B cell (primary cell): ENCODE measurements at regions not wholly inside any gene's neighbourhood (a gene's known extent, or its start where the extent isn't known, plus 50 kb on each side); places are given as distances from the start of the nearest gene placed in this dataset.

Experiments used
- ATAC-seq: fragments of 200-7000 bp; cut with Tn5 transposase; one replicate; pipeline ENCODE4 v1.10.0; 2021; ENCODE audit warnings: low read depth, mild to moderate bottlenecking, moderate number of reproducible peaks, moderate library complexity
- CTCF ChIA-PET: fragments of 350-600 bp; sonication (Branson Sonifier 250); formaldehyde crosslinking; loops from one replicate; lab custom pipeline; 2021; ENCODE audit warnings: antibody characterized with exemption, inconsistent platforms; lab: Charles Lee
- POLR2A ChIA-PET: fragments of 350-600 bp; sonication (Branson Sonifier 250); formaldehyde crosslinking; loops from one replicate; lab custom pipeline; 2021; ENCODE audit warnings: antibody characterized with exemption; lab: Charles Lee
- DNase-seq: peaks from one replicate; pipeline ENCODE4 v3.0.0; 2013
- H2AFZ ChIP-seq: 2 replicates; pipeline ENCODE4 v1.6.1; 2012; ENCODE audit warnings: mild to moderate bottlenecking, low read depth, low read length; ENCODE audit not compliant: insufficient read depth, poor library complexity, severe bottlenecking
- H3K27ac ChIP-seq, 2 donors: 1 replicate in 1 of 2; 2 replicates in 1 of 2; pipeline ENCODE4 v1.5.1; 2012 to 2013; ENCODE audit warnings: low read length in 2 of 2, mild to moderate bottlenecking in 2 of 2, moderate library complexity in 1 of 2
- H3K27me3 ChIP-seq, 4 experiments: fragments of 200-600 bp in 1 of 4; sonication (generic) in 1 of 4; replicated peaks in 1 of 4; 1 replicate in 2 of 4; 2 replicates in 2 of 4; pipeline versions ENCODE4 v1.6.1 to v1.7.0; 2013 to 2016; ENCODE audit warnings: low read length in 3 of 4, mild to moderate bottlenecking in 2 of 4, mixed read lengths in 1 of 4, moderate library complexity in 1 of 4; ENCODE audit not compliant: insufficient read depth in 4 of 4, control insufficient read depth in 3 of 4; ENCODE audit errors: control extremely low read depth in 1 of 4
- H3K36me3 ChIP-seq, 2 experiments: replicated peaks in 1 of 2; 1 replicate in 1 of 2; 2 replicates in 1 of 2; pipeline versions ENCODE4 v1.6.1 to v1.7.1; 2013; ENCODE audit warnings: low read length in 1 of 2; ENCODE audit not compliant: insufficient read depth in 2 of 2, control insufficient read depth in 1 of 2; ENCODE audit errors: control extremely low read depth in 1 of 2, extremely low read depth in 1 of 2
- H3K4me1 ChIP-seq, 2 donors: fragments of 200-600 bp in 1 of 2; sonication (generic) in 1 of 2; 1 replicate in 1 of 2; 2 replicates in 1 of 2; pipeline versions ENCODE4 v1.5.1 to v1.6.1; 2013 to 2017; ENCODE audit warnings: low read length in 2 of 2; ENCODE audit not compliant: control insufficient read depth in 2 of 2, insufficient read depth in 2 of 2
- H3K4me2 ChIP-seq: replicated peaks from 2 replicates; pipeline ENCODE3; 2012; ENCODE audit warnings: mild to moderate bottlenecking, low read depth, low read length; ENCODE audit not compliant: poor library complexity, severe bottlenecking
- H3K4me3 ChIP-seq, 5 experiments: fragments of 200-600 bp in 1 of 5; sonication (generic) in 1 of 5; 1 replicate in 3 of 5; 2 replicates in 2 of 5; pipeline versions ENCODE4 v1.5.1 to v1.7.0; 2011 to 2016; ENCODE audit warnings: low read length in 4 of 5, mild to moderate bottlenecking in 4 of 5, low read depth in 2 of 5, control low read depth in 1 of 5, moderate library complexity in 1 of 5; ENCODE audit not compliant: insufficient read depth in 1 of 5; ENCODE audit errors: control extremely low read depth in 1 of 5, extremely low read depth in 1 of 5
- H3K79me2 ChIP-seq: fragments of 200-600 bp; sonication (generic); one replicate; pipeline ENCODE4 v1.6.0; 2016; ENCODE audit warnings: low read length; ENCODE audit not compliant: control insufficient read depth, insufficient read depth
- H3K9ac ChIP-seq: fragments of 200-600 bp; sonication (generic); 2 replicates; pipeline ENCODE4 v1.6.1; 2017; ENCODE audit warnings: mild to moderate bottlenecking, low read length, moderate library complexity
- H3K9me3 ChIP-seq, 3 donors: one replicate each; pipeline versions ENCODE4 v1.6.1 to v1.7.1; 2013; ENCODE audit warnings: low read length in 2 of 3; ENCODE audit not compliant: control insufficient read depth in 2 of 3, insufficient read depth in 1 of 3; ENCODE audit errors: control extremely low read depth in 1 of 3
- H4K20me1 ChIP-seq: 2 replicates; pipeline ENCODE4 v1.6.0; 2012; ENCODE audit warnings: mild to moderate bottlenecking, low read length; ENCODE audit not compliant: insufficient read depth, control insufficient read depth, poor library complexity, severe bottlenecking
- H3K27ac Mint-ChIP-seq: one replicate; pipeline ENCODE4 v1.8.0; 2021; ENCODE audit warnings: mixed read lengths
- H3K27me3 Mint-ChIP-seq: one replicate; pipeline ENCODE4 v1.8.0; 2021; ENCODE audit warnings: mixed read lengths
- H3K4me1 Mint-ChIP-seq: one replicate; pipeline ENCODE4 v1.8.0; 2021; ENCODE audit warnings: mixed read lengths
- H3K4me3 Mint-ChIP-seq: one replicate; pipeline ENCODE4 v1.8.0; 2021; ENCODE audit warnings: mixed read lengths
- H3K9me3 Mint-ChIP-seq: one replicate; pipeline ENCODE4 v1.8.0; 2022; ENCODE audit warnings: mixed read lengths; ENCODE audit not compliant: insufficient read depth
- CTCF ChIP-seq: fragments of 200-600 bp; IDR thresholded peaks from one replicate; pipeline ENCODE4 v1.8.0; 2022; ENCODE audit warnings: antibody characterized with exemption, mild to moderate bottlenecking
- EZH2 ChIP-seq: IDR thresholded peaks from 2 replicates; pipeline ENCODE4 v1.6.1; 2012; ENCODE audit warnings: borderline replicate concordance, low read depth, mild to moderate bottlenecking, moderate library complexity, low read length; ENCODE audit not compliant: insufficient read depth, poor library complexity, severe bottlenecking
- WGBS: methylation state at CpG from one replicate; pipeline ENCODE4 v1.1.5; 2013; ENCODE audit warnings: missing lambda C conversion rate; ENCODE audit not compliant: insufficient coverage; 5-methylcytosine and 5-hydroxymethylcytosine counted together
- intact Hi-C: fragments of 100-400 bp; cut with micrococcal nuclease; formaldehyde crosslinking; loops from one replicate; pipeline ENCODE4 v1.10.0; 2022

GRCh38 chr16:6689643-6690042 lies 643.0 kb upstream of the RBFOX1 start:
- H3K36me3 ChIP-seq, result no peaks in the 10 kb centered on the region
- no peaks in the 10 kb centered on the region for H4K20me1 ChIP-seq
- no peak for ATAC-seq
- 66% methylated on average over 4 of the region's 5 CpGs for WGBS
- no peak overlapping the region for H2AFZ ChIP-seq
- no peak overlapping the region for H3K4me2 ChIP-seq
- Mint-ChIP-seq H3K4me3 (no peak overlapping the region), H3K27me3 (no peaks in the 10 kb centered on the region), H3K4me1 (no peaks in the 10 kb centered on the region), H3K27ac (no peak overlapping the region), H3K9me3 (peaks cover 4% of the 10 kb centered on the region)
- no peaks in the 10 kb centered on the region for H3K27me3 ChIP-seq
- ChIA-PET POLR2A (no interaction called here), CTCF (no interaction called here)
- H3K79me2 ChIP-seq, result no peaks in the 10 kb centered on the region
- no peak overlapping the region for H3K27ac ChIP-seq
- H3K9me3 ChIP-seq, result peaks cover 0 to 2% (median 0%) of the 10 kb centered on the region in 3 donors
- no peak overlapping the region for H3K4me3 ChIP-seq
- no peak overlapping the region for H3K9ac ChIP-seq
- intact Hi-C loops, result no loop called here
- no peak for DNase-seq
- TF ChIP-seq EZH2 (no peak), CTCF (no peak)
- H3K4me1 ChIP-seq, result no peaks in the 10 kb centered on the region

DNA sequence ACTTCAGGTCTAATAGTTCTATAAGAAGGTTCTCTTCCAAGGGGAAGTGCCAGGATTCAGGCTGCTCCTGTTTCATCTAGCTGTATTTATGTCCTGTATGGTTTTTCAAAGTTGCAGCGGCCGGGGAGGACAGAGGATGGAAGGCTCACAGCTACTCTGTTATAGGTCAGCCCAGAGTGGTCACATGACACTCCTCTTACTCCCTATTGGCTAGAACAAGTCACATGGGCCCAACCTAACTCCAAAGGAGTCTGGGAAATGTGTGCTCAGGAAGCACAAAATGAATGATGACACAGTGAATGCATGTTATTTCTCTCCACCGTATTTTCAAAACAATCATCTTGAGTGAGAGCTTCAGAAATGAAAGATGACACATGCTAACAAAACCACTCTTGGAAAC lies 645.1 kb upstream of the RBFOX1 start:
- Histone ChIP-seq H3K36me3 (no peaks in the 10 kb centered on the region), H3K27ac (no peak overlapping the region), H3K9me3 (peaks cover 0 to 2% (median 0%) of the 10 kb centered on the region in 3 donors), H3K4me3 (no peak overlapping the region), H3K79me2 (no peaks in the 10 kb centered on the region), H4K20me1 (no peaks in the 10 kb centered on the region), H3K4me1 (no peaks in the 10 kb centered on the region), H2AFZ (no peak overlapping the region), H3K9ac (no peak overlapping the region), H3K27me3 (no peaks in the 10 kb centered on the region), H3K4me2 (no peak overlapping the region)
- peaks cover 4% of the 10 kb centered on the region for H3K9me3 Mint-ChIP-seq
- DNase-seq (no peak), ATAC-seq (no peak)
- ChIA-PET POLR2A (no interaction called here), CTCF (interaction anchor here (0.7 kb wide), 1 partner anchor 298 kb away, joined by 3 read pairs; no protein-coding TSS in a partner anchor)
- WGBS, result no CpG with 5 or more reads among the region's 3 CpGs
- no peaks in the 10 kb centered on the region for H3K4me1 Mint-ChIP-seq
- no peak for TF ChIP-seq CTCF
- TF ChIP-seq EZH2, result no peak
- H3K27ac Mint-ChIP-seq, result no peak overlapping the region
- intact Hi-C loops, result no loop called here
- no peaks in the 10 kb centered on the region for H3K27me3 Mint-ChIP-seq
- no peak overlapping the region for H3K4me3 Mint-ChIP-seq
